ENCODE measurements at regions not wholly inside any gene's neighbourhood (a gene's known extent, or its start where the extent isn't known, plus 50 kb on each side); places are given as distances from the start of the nearest gene placed in this dataset.

DNA sequence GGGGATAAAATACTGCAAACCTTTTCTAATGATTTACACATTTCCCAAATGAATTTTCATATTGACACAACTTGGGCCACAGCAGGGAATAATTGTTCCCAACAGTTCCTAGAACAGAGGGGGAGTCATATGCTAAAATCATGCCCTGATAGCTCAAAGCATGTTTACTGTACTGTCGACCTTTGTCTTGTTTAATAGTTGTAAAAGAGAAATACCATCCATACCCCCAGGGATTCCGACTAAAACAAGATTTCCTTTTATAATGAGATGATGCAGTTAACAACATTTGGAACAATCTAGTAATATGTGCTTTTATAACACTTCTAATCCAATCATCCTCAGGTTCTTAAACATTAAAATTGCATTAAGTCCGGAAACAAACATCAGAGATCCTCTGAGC is 759.7 kb downstream of the OLFM4 start:
- DNase-seq (ENCODE audit: low read depth) = no peak
- no peak for TF ChIP-seq CTCF (IDR thresholded peaks at IDR 0.05; ENCODE audit: control insufficient read depth, insufficient read depth, low read depth, low read length, missing control alignments)
- no peak overlapping the region for H3K4me3 ChIP-seq (ENCODE audit: control insufficient read depth, low read depth, low read length)

GRCh38 chr13:53800011-53800410 is 771.4 kb downstream of the OLFM4 start:
- H3K4me3 ChIP-seq (ENCODE audit: control insufficient read depth, low read depth, low read length) = no peak overlapping the region
- no peak for TF ChIP-seq CTCF (IDR thresholded peaks at IDR 0.05; ENCODE audit: control insufficient read depth, insufficient read depth, low read depth, low read length, missing control alignments)
- no peak for DNase-seq (ENCODE audit: low read depth)

DNA sequence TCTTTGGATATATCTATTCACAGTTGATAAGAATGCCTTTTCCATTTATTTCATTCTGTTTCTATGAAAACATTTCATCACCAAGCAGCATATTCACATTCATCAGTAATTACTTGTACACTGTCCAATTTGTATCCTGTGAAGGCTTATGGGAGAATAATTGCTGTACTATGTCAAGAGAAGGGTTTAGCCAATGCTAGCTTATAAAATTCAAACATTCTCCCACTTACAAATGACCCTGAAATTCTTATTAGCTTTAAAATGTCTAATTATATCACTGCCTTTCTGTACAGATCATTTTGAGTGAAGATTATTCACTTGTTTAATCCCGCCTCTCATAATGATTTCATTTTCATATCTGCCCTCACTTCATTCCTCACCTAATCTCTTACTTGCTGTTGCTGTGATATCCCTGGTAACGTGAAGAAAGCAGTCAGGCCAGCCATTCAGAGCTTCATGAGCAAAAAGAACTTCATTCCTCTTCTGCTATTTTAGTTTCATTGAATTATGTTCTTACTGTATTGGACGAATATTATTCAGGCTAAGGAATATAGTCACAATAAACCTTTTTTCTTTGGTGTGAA is 778.7 kb downstream of the OLFM4 start:
- no peak for DNase-seq (ENCODE audit: low read depth)
- H3K4me3 ChIP-seq (ENCODE audit: control insufficient read depth, low read depth, low read length) = no peak overlapping the region
- TF ChIP-seq CTCF (IDR thresholded peaks at IDR 0.05; ENCODE audit: control insufficient read depth, insufficient read depth, low read depth, low read length, missing control alignments) = no peak

DNA sequence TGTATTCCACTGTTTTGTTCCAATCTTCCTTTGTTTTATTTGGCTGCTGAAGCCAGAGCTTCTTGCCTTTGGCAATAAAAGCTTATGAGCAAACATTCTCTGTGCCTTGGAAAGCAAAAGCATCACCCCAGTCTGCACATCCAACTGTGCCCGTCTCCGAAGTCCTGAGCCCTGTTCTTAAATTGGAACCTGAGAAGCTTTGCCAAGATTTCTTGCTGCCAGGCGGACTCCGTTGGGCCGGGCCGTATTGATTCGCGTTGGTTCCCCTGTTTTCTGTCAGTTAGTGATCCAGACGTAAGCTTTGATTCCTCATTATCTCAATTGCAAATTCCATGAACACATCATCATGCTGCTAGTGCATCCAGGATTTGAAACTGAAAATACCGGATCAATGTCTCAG is 793.0 kb downstream of the OLFM4 start:
- no peak for TF ChIP-seq CTCF (IDR thresholded peaks at IDR 0.05; ENCODE audit: control insufficient read depth, insufficient read depth, low read depth, low read length, missing control alignments)
- no peak overlapping the region for H3K4me3 ChIP-seq (ENCODE audit: control insufficient read depth, low read depth, low read length)
- no peak for DNase-seq (ENCODE audit: low read depth)

DNA sequence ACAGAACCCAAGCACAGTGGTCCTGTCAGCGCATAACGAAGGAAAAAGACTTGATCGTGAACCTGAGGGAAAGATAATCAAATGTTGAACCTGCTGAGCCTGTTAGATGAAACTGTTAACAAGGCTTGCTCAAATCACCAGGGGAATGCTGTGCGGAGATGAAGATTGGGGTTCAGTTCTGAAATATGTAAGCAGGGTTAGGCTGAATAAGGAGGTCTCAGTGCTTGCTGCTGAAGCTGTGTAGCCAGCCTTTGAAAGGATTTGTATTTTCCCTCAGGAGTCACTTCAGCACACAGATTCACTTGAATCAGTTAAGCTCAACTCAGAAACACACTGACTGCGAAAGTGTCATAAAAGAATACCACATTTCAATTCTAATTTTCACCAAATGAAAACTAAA is 793.5 kb downstream of the OLFM4 start:
- DNase-seq (ENCODE audit: low read depth) = no peak
- H3K4me3 ChIP-seq (ENCODE audit: control insufficient read depth, low read depth, low read length) = no peak overlapping the region
- TF ChIP-seq CTCF (IDR thresholded peaks at IDR 0.05; ENCODE audit: control insufficient read depth, insufficient read depth, low read depth, low read length, missing control alignments) = no peak

- H3K4me3 ChIP-seq (ENCODE audit: control insufficient read depth, low read depth, low read length) = no peak overlapping the region
- no peak for TF ChIP-seq CTCF (IDR thresholded peaks at IDR 0.05; ENCODE audit: control insufficient read depth, insufficient read depth, low read depth, low read length, missing control alignments)
- no peak for DNase-seq (ENCODE audit: low read depth)
These were observed 810.8 kb downstream of the OLFM4 start for GRCh38 chr13:53839461-53839860.

All from AG09309 (cell line).